ENCODE measurements at regions not wholly inside any gene's neighbourhood (a gene's known extent, or its start where the extent isn't known, plus 50 kb on each side); places are given as distances from the start of the nearest gene placed in this dataset.

DNA sequence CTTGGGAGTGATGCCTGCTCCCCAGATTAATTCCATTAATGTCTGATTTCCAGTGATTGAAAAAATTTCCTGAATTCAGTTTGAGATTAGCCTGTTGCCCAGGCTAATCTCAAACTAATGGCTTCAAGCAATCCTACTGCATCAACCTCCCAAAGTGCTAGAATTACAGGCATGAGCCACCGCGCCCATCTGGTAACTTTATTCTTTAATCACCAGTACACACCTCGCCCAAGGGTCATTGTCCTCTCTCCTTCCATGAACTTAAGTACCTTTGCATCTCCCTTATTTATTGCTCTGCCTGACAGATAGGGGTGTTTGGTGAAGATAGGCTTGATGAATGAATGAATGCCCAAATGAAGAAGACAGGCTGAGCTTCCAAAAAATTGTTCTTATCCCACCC, 366.5 kb downstream of the SIPA1L2 start:
- Histone ChIP-seq H3K36me3 (no peaks in the 10 kb centered on the region), H3K9me3 (no peaks in the 10 kb centered on the region), H3K27me3 (no peaks in the 10 kb centered on the region), H3K4me3 (ENCODE audit: low read depth, low read length) (no peak overlapping the region), H3K4me1 (no peaks in the 10 kb centered on the region)
- DNase-seq = no peak
- TF ChIP-seq, protein P1, sequence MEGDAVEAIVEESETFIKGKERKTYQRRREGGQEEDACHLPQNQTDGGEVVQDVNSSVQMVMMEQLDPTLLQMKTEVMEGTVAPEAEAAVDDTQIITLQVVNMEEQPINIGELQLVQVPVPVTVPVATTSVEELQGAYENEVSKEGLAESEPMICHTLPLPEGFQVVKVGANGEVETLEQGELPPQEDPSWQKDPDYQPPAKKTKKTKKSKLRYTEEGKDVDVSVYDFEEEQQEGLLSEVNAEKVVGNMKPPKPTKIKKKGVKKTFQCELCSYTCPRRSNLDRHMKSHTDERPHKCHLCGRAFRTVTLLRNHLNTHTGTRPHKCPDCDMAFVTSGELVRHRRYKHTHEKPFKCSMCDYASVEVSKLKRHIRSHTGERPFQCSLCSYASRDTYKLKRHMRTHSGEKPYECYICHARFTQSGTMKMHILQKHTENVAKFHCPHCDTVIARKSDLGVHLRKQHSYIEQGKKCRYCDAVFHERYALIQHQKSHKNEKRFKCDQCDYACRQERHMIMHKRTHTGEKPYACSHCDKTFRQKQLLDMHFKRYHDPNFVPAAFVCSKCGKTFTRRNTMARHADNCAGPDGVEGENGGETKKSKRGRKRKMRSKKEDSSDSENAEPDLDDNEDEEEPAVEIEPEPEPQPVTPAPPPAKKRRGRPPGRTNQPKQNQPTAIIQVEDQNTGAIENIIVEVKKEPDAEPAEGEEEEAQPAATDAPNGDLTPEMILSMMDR (IDR thresholded peaks at IDR 0.05; ENCODE audit: low read depth, low read length) = no peak

DNA sequence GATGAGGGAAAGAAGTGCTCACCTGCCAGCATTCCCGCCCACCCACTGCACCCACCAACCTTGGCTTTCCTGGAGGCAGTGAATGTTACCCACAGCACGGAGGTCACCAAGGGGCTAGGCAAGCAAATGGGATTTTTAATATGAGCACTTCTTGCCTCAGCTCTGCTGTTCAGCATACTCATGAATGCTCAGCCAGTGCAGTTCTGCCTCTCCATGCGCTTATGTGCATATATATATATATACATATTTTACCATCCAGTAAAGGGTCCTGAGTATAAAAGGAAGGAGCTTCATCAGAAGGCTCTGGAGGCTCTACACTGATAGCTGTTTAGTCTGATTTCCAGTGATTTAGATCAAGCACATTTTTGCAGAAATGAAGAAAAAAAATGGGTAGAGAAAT, 366.9 kb downstream of the SIPA1L2 start:
- Histone ChIP-seq H3K4me1 (no peaks in the 10 kb centered on the region), H3K27me3 (no peaks in the 10 kb centered on the region), H3K4me3 (ENCODE audit: low read depth, low read length) (no peak overlapping the region), H3K9me3 (no peaks in the 10 kb centered on the region), H3K36me3 (no peaks in the 10 kb centered on the region)
- no peak for DNase-seq
- TF ChIP-seq, protein P1 (IDR thresholded peaks at IDR 0.05; ENCODE audit: low read depth, low read length) = no peak

DNA sequence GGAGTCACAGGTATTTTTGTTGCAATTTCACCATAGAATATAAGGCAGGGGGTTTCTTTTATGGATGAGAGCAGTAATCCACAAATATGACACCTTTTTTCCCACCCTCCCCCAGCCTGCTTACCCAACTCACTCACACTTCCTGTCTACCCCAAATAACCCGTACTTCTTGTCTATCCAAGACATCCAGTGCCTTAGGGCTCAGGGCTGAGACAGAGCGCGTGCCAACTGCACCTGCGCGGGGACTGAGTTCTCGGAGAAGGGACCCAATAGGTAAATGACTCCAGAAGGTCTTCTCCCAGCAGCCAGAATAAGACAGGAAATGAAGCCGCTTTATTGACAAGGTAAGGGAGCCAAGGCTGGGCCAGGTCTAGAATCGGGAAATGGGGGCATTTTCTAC, 369.1 kb downstream of the SIPA1L2 start:
- TF ChIP-seq, protein P1 (IDR thresholded peaks at IDR 0.05; ENCODE audit: low read depth, low read length) = no peak
- H3K4me3 ChIP-seq (ENCODE audit: low read depth, low read length) = no peak overlapping the region
- H3K4me1 ChIP-seq = no peaks in the 10 kb centered on the region
- no peak for DNase-seq
- H3K27me3 ChIP-seq = no peaks in the 10 kb centered on the region
- no peaks in the 10 kb centered on the region for H3K9me3 ChIP-seq
- H3K36me3 ChIP-seq = no peaks in the 10 kb centered on the region

DNA sequence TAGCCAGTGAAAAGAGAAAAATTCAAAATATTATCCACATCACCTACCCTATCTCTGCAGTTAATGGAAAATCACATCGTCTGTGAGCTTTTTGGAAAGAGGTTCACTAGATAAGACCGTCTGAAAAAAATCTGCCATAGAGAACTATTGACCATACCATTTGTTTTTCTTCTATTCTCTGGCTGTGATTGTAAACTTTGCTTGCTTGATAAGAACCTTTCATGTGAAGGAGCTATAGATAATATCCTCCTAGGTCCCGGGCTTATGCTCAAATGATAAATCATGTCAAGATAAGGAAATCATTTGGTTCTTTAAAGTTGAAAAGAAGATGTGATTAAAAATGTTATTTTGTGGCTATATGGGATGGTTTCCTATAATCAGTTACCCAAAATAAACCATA, 369.9 kb downstream of the SIPA1L2 start:
- TF ChIP-seq, protein P1 (IDR thresholded peaks at IDR 0.05; ENCODE audit: low read depth, low read length) = no peak
- Histone ChIP-seq H3K27me3 (no peaks in the 10 kb centered on the region), H3K9me3 (no peaks in the 10 kb centered on the region), H3K4me1 (no peaks in the 10 kb centered on the region), H3K4me3 (ENCODE audit: low read depth, low read length) (no peak overlapping the region), H3K36me3 (no peaks in the 10 kb centered on the region)
- no peak for DNase-seq

DNA sequence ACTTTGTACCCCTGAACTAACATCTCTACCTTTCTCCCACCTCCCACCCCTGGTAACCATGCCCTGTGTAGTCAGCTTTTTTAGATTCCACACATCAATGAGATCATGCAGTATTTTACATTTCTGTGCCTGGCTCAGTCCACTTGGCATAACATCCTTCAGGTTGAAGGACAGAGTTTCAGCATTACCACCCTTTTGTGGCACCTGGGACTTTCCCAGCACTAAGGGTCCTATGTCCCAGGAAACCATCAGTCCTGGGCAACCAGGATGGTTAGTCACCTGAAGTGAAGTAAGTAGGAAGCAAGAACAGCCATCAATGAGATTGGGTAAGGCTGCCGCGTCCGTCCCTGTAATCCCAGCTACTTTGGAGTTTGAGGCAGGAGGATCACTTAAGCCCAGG, 370.6 kb downstream of the SIPA1L2 start:
- Histone ChIP-seq H3K36me3 (no peaks in the 10 kb centered on the region), H3K27me3 (no peaks in the 10 kb centered on the region), H3K9me3 (no peaks in the 10 kb centered on the region), H3K4me3 (ENCODE audit: low read depth, low read length) (no peak overlapping the region), H3K4me1 (no peaks in the 10 kb centered on the region)
- DNase-seq = no peak
- TF ChIP-seq, protein P1 (IDR thresholded peaks at IDR 0.05; ENCODE audit: low read depth, low read length) = no peak

DNA sequence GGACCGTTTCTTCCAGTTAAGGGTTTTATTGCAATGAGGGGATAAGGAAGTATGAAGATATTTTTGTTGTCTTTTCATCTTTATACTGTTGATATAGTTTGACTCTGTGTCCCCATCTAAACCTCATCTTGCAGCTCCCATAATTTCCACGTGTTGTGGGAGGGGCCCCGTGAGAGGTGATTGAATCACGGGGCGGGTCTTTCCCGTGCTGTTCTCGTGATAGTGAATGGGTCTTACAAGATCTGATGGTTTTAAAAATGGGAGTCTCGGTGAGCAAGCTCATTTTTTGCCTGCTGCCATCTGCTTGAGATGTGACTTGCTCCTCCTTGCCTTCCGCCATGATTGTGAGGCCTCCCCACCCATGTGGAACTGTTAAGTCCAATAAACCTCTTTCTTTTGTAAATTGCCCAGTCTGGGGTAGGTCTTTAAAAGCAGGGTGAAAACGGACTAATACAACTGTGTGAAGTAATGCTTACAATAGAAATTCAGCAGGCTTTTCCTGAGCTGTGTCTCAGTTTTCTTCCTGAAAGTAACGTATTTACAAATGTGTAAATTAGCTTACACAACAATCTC, 377.3 kb downstream of the SIPA1L2 start:
- H3K4me3 ChIP-seq (ENCODE audit: low read depth, low read length) = no peak overlapping the region
- H3K27me3 ChIP-seq = no peaks in the 10 kb centered on the region
- no peaks in the 10 kb centered on the region for H3K9me3 ChIP-seq
- no peaks in the 10 kb centered on the region for H3K36me3 ChIP-seq
- peaks cover 14% of the 10 kb centered on the region for H3K4me1 ChIP-seq
- no peak for DNase-seq
- TF ChIP-seq, protein P1 (IDR thresholded peaks at IDR 0.05; ENCODE audit: low read depth, low read length) = no peak
